ENCODE measurements at regions not wholly inside any gene's neighbourhood (a gene's known extent, or its start where the extent isn't known, plus 50 kb on each side); places are given as distances from the start of the nearest gene placed in this dataset.
"Not testable (repeated sequence)": the region's sequence is repeated elsewhere in the genome, so short reads cannot be mapped to it uniquely, and the experiment has no call there.

DNA sequence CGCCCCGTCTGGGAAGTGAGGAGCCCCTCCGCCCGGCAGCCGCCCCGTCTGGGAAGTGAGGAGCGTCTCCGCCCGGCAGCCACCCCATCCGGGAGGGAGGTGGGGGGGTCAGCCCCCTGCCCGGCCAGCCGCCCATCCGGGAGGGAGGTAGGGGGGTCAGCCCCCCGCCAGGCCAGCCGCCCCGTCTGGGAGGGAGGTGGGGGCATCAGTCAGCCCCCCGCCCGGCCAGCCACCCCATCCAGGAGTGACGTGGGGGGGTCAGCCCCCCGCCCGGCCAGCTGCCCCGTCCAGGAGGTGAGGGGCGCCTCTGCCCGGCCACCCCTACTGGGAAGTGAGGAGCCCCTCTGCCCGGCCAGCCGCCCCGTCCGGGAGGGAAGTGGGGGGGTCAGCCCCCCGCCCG lies 297.5 kb upstream of the DYNLRB2 start:
- not testable (repeated sequence) for DNase-seq

DNA sequence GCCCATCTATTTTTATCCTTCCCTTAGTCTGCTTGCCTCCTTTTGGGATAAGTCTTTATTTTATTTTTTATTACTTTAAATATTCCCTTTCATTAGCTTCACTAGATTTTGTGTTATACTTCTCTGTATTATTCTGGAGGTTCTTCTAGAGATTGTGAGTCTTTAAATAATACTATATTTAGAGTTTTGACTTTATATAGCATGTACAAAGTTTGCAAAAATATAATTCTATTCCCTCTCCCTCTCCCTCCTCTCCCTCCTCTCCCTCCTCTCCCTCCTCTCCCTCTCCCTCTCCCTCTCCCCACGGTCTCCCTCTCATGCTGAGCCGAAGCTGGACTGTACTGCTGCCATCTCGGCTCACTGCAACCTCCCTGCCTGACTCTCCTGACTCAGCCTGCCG lies 298.5 kb upstream of the DYNLRB2 start:
- DNase-seq = not testable (repeated sequence)

DNA sequence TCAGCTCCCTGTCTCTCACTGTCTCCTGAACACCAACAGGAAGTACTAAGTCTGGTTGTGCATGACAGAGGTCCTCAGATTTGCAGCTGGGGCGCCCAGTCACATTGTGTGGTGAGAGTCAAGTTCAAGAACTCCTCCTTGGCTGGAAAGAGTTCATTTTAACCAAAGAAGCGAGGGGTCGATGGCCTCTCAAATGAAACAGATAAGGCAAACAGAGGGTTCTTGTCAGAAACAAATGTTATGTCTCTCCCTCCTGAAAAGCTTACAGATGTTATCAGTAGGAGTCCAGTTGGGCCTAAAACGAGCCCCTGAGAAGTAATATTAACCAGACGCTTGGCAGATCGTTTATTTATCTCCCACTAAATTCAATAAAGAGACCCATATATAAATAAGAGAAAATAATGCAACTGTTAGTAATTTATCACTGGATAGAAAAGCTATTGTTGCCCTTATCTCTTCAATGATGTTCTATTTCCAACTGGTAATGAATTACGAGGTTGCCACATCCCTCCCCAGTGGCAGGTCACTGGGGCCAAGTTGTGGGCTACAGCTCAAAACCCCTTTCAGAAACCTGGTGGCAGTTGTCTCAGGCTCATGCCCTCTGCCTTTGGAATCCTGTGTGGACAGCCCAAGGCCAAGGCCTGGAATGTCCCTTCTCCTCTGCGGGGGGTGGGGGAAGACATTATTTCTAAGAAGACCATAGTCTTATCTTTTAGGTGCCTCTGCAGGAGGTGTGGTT lies 307.5 kb upstream of the DYNLRB2 start:
- DNase-seq = no peak

DNA sequence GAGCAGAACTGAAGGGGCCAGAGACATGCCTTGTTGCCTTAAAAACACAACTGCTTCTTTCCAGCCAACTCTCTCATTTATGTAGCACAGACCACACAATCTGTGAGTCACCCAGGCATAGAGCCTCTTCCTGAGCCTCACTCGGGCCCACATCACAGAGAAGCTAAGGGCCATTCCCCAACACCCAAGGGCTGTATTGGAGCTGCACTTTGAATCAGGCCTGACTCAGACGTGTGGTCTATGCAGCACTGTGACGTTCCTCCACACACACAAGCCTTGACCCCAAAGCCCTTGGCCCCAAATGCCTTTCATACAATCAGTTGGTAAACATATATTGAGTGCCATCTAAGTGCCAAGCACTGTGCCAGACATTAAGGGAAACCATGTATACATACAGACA lies 308.9 kb upstream of the DYNLRB2 start:
- no peak for DNase-seq

DNA sequence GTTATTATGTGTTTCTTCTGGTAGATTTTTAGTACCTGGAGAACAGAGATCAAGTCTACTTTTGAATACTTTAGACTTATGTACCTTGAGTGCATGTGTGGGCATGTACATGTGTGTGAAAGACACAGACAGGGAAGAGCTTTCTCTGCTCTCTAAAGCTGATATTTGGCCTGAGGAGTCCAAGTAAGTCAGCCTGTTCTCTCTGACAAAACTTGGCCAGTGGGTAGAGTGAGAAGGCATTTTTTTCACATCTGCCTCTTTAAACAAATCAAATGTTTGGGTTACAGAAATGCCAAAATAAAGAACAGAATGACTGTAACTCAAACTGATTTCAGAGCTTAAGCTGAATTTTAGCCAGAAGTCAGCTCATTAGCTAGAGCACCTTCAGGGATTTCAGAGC lies 309.7 kb upstream of the DYNLRB2 start:
- DNase-seq = no peak

DNA sequence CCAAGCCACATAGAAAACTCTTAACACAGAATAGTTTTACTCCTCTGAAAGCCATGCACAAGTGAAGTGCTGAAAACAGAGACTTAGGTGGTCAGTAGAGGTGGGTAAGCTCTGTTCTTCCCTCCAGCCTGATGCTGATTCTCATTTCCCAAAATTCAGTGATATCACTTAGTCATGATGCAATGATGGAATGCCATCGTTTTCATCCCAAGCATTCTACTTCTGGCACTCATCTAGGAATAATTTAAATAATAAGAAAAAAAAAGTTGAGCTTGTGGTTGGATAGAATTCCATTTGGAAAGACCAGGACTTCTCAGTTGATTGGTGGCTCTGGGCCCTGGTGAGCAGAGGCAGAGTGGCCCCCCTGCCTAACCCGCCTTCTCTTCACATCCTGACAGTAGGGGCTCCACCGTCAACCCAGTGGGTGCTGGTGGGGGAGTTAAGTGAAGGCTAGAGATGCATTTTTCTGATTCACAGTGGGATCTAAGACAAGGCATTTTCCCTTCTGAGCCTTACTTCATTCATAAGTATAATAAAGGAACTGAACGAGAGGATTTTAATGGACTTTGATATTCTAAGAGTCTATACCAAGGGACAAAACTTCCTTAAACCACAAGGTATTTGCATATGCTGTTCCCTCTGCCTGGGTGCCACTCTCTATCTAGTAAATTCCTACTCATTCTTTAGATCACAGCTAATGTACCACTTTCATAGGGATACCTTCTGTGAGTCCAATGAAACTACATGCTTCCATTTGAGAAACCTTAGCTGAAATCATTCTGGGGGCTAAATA lies 310.3 kb upstream of the DYNLRB2 start:
- no peak for DNase-seq

DNA sequence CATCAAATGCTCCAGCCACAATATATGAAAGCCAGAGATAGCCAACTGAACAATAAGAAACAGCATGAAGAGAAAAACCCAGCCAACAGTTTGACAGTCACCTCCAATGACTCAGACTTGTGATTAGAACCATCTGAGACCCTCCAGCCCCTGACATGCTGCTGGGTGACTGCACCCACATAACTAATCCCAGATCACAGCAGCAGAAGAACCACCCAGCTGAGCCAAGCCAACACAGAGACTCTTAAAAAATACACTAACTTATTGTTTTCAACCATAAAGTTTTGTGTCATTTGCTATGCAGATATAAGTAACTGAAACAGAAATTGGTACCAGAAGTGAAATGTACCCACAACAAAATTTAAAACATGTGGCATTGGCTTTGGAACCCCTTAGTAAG lies 314.3 kb upstream of the DYNLRB2 start:
- no peak for DNase-seq

DNA sequence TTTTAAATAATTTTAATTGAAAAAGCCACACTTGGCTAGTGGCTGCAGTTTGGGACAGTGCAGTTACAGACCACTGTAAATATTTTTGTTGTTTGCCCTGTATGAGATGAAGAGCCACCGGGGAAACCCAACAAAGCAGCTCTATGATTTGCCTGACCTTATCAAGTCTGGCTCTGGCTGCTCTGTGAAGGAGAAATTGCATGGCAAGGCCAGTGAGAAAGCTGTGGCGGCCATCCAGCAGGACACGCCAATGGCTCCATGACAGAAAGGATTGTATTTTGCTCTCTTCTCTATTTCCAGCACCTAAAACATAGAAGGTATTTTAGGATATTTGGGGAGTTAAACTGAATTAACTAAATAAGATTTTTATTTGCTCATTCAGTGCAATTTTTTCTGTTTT lies 330.0 kb upstream of the DYNLRB2 start:
- DNase-seq = no peak

DNA sequence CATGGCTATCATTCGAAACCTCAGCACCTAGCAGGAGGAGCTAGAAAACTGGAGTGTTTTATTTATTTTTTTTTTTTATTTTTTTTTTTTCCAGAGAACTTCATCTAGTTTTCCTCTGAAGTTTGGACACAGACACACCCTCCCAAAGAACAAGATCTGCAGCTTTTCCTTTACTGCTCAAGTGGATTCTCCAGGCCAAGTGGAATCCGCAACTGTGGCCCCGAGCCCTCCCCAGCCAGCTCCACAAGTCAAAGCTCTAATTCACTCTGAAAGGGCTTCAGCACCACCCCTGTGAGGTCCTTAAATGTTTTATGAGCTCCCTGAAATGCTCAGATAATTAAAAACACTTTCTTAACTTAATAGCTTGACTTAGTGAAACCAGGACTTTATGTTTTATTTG lies 332.1 kb upstream of the DYNLRB2 start:
- DNase-seq = no peak

DNA sequence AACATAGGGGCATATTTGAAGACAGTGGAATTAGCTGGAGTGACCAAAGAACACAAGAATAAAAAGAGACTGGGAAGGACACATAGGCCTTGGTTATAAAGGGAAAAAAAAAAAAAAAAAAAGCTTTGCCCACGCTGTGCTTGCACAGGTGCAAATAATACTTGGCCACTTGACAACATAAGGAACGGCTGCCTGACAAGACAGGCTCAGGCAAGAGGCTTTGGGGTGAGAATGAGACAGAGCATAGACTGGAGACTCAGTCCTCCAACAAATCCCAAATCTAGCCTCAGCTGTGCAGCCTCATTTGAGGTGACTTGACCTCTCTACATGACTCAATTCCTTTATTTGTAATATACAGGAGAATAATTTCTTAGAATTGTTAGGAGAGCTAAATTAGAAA lies 332.8 kb upstream of the DYNLRB2 start:
- DNase-seq = no peak

DNA sequence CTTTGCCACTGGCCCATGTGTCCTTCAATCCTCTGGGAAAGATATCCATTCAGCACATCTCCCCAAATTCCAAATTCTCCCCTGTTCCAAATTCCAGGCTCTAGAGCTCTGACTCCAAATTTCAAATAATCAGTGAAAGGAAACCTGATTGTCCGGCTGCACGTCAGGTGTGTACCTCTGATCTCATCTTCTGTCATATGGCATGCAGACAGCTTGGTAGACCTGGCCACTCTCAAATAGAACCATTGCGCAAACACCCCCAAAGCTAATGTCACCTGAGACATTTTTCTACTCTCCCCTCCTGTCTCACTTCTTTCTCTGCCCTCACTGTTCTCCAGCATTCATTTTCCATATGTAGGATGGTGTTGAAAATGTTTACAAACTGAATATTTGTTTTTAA lies 337.0 kb upstream of the DYNLRB2 start:
- DNase-seq = no peak

DNA sequence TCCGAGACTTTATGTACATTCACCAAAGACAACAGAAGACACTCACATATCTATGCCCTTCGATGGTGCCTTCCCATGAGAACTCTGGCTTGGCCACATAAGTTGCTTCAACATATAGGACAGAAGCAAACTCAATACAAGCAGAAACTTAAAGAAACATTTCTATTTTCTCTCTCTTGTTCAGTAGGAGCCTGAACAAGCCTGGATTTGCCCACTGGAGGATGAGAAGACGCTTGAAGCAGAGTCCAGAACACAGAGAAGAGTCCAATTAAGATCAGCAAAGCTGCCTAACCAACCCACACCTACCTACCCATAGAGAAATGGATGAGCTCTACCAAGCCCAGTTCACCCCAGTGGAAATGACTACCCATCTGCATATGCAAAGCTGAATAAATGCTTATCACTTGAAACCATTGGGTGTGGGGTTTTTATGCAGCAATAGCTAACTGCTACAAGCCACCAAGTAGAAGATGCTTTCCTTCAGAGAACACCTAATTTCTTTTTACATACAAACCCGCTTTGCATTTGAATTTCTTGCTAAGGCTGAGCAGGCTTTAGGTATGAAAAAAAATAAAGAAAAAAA lies 337.9 kb upstream of the DYNLRB2 start:
- no peak for DNase-seq

DNA sequence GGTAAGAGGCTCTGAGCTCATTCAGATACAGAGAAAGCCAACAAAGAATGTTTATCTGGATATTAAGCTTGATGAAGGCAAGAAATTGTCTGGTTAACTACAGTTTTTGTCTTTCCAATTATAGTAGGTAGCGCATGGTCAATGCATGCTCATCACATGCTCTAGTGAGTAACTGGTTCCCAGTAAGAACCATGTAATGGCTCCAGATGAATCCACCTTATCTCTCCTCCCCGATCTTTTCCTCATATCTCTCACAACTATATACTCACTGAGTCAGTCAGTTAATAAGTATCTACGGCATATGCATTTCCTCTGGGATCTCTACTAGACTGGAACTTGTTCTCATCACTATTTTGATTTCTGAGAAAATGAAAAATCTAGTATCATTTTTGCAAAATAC lies 340.7 kb upstream of the DYNLRB2 start:
- DNase-seq = no peak

DNA sequence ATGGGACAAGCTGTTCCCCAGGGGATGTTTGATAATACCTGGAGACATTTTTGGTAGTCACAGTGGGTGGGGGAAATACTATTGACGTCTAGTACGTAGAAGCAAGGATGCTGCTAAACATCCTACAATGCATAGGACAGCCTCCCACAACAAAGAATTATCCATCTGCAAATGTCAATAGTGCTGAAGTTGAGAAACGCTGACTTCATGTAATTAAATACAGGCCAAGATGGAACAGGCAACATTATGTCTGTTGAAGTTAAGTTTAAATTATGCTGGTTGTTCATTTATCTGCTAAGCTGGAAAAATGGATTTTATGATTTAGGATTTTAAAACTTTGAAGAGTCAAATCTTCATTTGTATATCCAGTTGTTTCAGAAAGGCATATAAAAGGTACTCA lies 341.2 kb upstream of the DYNLRB2 start:
- no peak for DNase-seq

DNA sequence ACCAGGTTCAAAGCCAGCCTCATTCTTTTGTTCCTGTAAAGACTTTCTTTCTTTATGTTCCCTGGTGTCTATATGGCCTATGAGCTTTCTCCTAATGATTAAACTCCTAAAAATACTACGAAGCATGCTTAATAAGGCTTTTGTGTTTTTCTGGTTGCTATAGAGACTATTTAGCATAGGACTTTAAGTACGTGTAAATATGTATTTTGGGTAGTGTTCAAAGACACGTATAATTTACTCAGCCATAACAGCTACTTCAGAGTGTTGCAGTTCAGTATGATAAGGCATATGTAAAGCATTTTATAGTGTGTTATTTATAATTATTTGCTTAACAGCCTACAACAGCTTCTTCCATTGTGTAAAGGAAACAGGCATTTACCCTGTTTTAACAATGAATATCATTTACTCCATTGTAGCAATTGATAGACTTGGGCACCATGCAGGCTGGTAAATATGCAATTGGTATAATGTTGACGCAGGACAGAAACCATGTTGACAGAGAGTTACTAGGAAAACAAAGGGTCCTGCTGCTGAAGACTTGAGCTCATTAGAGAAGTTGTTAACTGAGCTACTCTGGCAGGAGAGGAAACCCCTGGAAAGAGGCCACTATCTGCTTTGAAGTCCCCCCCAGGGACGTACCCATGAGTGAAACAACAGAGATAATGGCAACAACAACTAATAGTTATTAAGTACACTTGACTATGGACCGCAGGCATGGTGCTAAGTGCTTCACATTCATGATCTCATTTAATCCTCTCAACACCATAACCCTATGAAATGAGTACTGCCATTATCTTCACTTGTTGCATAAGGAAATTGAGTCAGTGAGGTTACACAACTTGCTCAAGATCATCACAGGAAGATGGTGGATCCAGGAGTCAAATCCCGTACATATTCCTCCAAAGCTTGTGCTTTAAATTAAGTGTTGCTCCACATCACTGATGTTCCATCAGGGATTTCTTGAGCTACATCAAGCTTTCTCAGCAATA lies 342.2 kb upstream of the DYNLRB2 start:
- no peak for DNase-seq

DNA sequence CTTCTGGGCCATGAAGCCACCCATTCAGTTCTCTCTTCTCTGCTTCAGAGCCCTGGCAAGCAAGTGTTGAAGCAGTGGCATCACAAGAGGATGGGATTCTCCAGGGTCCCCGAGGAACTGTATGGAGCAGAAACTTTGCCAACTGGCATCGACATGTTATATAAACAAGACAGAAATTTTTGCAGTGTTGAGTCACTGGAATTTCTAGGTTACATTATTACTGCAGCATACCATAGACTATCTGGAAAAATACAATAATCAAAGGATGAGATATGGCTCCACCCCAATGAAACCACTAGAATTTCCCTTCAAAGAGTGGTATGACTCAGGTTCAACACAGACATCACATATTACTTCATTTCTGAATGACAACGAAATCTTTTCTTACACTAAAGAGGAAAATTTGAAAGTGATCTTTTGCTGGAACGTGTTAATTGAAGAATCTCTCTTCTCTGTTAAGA lies 343.0 kb upstream of the DYNLRB2 start:
- no peak for DNase-seq

DNA sequence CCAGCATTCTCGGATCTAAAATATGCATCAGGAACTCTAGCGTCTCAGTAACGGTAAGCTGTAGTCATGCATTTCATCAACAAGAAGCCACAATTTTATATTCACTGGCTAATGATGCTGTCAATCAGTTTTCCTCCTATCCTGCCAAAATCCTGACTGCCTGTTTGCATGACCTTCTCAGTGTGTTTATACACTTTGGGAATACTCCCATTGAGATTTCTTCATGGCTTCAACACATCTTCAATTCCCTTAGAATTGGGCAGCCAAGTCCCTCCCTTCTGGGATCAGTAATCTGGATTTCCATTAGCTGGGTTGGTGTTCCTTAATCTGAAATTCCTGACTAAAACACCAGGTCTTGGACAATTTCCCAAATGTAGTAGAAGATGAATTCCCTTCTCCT lies 348.9 kb upstream of the DYNLRB2 start:
- DNase-seq = no peak

DNA sequence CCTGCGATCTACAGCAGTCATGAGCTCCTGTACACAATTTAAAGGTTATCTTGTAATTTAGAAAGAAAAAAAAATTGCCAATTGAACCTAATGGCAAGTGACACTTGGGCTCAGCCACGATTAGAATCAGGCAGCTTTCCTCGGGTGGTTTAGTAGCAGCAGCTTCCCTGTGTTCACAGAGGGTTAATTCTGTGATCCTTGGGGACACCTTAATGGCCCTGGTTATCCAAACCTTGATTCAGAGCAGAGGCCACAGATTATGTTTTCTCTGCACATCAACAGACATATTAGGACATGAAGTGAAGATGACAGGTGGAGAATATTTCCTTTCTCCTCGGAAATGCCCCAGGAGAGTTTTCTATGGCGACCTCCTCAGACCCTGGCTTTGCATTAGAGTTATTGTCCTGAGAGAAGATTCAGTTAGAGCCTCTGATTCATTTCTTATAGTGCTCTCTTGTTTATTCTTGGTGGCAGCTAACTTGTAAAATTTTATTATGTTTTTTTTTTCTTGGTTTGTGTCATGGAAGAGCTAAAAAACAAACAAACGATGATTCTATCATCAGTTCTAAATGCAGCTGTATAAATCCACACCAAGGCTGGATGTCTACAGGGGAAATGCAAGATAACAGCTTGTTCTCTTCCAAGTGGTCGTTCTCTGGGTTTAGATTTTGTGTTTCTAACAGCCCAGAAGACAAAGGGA lies 351.2 kb upstream of the DYNLRB2 start:
- DNase-seq = no peak

DNA sequence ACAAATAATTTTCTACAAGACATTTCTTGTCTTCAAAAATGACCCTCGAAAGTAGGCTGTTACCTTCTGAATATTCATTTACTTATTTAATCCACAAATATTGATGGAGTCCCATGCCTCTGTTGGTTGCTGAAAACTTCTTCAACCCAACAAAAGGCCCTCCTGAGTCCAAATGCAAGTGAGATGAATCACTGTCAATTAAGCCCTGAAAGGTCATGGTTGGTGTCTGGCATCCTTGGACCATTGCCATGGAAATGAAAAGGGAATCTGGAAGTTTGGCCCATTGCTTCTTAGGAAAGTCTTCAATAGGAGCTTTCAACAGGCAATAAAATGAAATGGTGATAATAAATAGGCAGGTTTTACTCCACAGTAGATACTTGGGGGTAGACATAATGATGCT lies 364.7 kb upstream of the DYNLRB2 start:
- no peak for DNase-seq

DNA sequence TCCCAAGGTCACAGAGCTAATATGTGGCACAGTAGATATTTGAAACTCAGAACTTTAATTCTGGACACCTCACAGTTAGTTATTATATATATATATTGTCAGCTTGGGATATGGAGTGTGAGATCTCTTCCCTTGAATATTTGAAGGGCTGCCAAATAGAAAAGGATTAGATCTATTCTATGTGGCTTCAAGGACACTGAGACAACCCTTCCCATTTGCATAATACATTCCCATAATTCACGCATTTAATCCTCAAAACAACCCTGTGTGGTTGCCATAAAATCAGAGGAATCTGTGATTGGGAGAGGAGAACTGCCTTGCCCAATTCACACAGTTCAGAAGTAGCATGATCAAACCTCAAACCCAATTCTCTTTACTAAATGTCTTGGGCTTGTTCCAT lies 365.8 kb upstream of the DYNLRB2 start:
- DNase-seq = no peak

DNA sequence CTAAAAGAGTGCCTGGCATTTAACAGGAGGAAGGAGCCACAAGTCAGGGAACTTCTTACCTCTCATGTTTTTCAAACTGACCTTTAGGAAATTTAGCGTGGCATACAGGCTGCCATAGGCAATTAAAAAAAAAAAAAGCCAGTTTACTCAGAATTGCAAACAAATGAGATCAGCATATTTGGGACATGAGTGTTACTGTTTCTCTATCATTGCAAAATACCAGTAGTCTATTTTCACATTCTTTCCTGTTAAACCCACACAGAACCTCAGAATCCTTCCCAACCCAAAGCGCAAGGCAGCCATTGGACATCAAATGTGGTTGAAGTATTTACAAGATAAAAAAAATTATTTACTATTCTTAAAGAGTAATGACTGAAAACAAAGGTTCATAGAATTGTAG lies 366.4 kb upstream of the DYNLRB2 start:
- no peak for DNase-seq

DNA sequence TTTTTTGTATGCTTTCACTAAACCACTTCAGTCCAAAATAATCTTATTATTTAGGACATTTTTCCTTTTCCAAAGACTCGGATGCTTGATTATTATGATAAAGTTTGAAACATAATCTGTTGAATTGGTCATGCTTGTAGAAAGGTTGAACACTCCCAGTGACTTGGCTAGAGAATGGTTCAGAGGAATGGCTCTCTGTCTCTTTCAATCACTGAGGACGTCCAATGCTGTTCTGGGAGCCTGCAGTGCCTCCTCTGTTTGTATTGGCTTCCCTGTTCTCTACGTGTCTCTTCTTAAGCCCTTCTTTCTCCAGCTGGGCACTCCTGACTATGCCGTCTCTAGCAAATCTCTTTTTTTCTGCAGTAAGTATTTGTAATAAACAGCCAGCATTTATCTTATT lies 369.0 kb upstream of the DYNLRB2 start:
- DNase-seq = no peak
